ENCODE measurements at regions not wholly inside any gene's neighbourhood (a gene's known extent, or its start where the extent isn't known, plus 50 kb on each side); places are given as distances from the start of the nearest gene placed in this dataset.

DNA sequence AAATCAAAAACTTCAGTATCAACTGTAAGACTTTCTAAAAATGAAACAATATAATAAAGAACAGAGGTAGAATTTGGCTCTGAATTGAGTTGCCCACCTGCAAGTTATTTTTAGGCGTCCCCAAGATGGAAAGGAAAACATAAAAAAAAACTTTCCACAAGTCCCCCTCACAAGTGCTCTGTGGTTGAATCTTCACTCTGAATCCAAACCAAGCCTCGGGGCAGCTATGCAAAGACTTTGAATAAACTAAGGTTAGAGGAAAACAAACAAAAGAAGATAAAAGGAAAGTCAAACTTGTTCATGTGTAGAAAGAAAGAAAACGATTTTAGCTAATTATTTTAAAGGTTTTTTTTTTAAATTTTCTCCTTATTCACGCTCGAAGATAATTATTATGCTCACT is 372.4 kb upstream of the SLIT2 start:
- no peak for DNase-seq

DNA sequence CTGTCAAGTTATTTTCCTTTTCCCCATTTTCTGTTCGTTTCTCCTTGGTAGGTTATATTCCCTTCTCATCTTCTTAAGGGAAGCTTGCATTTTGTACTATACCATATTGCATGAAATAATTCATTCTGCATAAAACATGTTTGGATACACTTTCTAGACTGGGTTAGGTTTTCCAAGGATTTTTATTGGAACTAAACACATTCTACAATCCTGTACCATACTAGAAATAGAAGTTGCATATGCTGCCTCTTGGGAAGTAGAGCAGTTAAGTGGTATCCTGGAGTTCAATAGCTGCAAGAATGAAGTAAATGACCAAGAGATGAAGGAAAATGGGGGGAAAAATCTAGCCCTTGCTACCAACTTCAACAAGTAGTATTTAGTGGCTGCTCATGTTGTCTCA is 393.7 kb upstream of the SLIT2 start:
- DNase-seq, result no peak

DNA sequence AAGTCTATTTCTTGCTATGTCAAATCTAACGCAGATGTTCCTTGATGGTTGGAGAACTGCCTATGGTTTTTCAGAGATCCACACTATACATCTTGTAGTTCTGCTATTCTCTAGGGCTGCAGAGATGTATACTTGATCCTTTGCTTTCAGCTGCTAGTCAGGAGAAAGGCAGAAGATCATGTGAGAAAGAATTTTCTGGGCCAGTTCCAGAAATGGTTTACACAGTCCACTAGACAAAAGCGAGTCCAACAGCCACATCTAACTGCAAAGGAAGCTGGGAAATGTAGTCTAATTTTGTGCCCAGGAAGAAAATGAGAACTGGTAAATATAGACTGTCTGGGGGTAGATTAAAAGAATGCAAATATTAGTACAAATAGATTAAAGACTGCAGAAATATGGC is 394.3 kb upstream of the SLIT2 start:
- DNase-seq, result no peak

DNA sequence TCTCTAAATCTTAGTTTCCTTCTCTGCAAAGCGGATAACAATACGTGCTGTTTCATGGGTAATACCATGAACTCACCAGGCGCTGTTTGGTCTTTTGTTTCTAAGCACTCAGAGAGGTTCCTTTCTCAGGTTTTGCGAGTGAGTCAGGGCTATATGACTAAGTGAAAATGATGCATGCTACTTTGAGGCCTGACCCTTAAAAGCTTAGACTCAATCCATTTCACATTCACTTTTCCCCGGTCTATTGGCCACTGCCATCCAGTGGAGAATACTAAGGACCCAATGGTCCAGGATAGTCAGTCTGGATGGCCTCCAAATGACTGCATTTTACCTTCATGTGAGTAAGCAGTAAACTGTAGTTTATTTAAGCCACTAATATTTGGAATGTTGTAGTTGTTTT is 400.8 kb upstream of the SLIT2 start:
- no peak for DNase-seq

DNA sequence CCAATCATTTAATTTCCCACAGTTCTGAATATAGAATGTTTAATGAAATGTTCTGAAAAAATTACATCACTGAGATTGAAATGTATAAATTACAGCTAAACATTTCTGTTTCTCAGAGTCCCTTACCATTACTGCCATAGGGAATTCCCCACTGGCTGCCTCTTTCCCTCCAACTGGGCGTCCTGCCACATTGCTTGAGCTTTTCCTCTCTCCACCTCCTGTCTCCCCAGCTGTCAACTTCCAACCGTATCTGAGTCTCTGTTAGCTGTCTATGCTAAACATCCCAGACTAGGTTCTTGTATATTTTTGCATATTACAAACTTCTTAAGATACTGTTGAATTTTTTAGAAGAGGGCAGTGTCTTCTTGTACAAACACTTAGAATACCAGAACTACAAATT is 407.3 kb upstream of the SLIT2 start:
- DNase-seq, result no peak

DNA sequence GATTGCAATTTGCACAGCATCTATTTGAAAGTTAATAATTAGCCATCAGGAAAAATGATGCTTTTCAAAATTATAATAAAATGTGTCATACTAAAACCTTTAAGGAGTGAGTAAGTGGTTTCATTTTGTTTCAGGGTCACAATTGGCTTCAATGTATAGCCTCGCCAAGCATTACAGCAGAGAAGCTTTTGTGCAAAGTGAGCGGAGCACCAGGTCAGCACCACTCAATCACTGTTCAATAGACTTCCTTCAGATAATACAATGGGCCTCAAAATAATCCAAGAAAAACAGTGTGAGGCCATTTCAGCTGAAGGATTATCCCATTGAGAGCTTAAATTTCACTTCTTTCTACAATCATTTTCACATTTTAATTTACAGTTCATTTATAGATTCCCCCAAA is 409.2 kb upstream of the SLIT2 start:
- DNase-seq, result no peak

DNA sequence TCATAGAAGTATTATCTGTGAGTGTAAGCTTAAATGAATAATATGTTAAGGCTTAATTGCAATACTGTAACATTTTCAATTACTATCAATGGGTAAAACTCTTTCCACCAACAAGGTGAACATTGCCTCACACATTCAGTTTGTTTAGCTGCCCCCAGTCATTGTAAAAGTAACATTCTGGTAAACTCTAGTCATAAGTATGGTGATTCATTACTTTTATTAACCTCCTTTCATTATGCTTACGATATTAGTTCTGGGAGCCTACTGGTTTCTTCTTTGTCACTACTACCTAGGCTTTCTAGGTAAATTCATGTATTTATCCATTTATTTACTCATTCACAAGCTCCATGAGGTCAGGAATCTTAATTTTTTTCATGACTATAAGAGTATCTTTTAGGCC is 412.8 kb upstream of the SLIT2 start:
- no peak for DNase-seq

DNA sequence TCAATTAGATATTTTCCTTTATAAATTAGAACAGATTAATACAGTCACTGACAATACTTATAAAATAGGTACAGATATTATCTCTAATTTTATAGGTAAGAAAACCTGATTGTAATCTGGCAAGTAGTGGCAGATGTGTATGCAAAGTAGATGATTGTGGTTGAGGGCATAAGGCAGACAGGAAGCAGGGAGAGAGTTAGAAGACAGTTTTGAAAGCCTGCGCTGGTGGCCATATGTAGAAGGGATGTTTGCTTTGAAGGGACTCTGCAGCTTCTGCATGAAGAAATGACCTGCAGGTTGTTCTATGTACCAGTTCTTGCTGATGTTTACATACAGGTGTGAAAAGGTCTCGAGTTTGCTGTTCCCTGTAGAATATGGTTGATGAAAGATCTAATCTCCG is 416.3 kb upstream of the SLIT2 start:
- no peak for DNase-seq

DNA sequence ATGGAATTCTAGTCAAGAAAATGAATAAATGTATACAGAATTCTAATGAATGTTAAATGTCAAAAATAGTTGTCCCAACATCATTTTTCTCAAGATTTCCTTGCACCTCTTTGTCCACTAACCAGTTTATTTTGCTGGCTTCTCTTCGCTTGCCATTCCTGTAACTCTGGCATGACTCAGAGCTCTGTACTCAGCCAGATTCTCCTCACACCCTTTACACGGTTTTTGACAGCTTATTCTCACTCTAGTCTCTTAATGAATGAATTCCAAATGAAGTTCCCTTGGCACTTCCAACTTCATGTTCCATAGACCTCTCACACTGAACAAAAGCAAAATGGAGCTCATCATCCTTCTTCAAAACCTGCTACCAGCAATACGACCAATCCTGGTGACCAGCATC is 419.3 kb upstream of the SLIT2 start:
- no peak for DNase-seq

DNA sequence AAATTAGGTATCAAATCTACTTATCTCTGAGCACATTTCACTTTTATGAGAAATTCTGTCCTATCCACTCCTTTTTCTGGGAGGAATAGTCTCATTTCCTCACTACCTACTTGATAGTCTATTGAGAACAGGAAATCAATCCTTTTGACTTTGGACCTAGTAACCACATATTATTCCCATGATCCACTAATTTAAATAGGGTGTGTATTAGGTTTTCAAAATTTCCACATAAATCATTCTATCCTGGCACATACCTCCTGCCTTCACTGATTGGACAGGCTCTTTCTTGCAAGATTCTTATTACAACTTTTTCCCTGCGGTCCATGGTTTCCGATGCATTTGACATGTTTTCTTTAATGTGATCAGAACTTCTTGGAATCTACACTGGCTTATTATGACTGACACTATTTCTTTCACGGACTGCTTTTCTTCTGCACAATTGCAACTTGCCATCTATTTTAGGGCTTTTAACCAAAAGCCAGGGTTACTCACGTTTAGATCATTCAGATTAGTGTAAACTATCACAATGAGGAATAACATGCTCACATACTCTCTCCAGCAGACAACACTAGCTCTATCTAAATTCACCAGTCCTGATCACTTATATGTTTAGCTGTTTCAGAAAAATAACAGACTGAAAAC is 419.9 kb upstream of the SLIT2 start:
- DNase-seq, result no peak

DNA sequence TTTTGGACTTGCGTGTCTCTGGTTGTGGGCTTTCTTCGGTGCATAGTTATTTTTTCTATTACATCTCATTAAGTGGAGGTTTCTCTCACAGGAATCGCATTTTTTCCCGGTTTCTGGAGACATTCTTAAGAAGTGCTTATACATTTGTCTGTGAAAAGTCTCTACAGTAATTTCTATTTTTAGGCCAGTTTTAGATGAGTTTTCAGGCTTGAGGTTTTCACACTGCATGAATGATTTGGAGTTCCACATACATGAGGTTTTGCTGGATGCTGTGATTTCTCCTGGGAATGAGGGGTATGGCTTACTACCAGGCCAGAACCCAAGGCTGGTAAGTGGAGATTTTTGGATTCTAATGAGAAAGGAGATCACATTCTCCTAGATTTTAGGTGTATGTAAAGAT is 422.6 kb upstream of the SLIT2 start:
- DNase-seq, result no peak

DNA sequence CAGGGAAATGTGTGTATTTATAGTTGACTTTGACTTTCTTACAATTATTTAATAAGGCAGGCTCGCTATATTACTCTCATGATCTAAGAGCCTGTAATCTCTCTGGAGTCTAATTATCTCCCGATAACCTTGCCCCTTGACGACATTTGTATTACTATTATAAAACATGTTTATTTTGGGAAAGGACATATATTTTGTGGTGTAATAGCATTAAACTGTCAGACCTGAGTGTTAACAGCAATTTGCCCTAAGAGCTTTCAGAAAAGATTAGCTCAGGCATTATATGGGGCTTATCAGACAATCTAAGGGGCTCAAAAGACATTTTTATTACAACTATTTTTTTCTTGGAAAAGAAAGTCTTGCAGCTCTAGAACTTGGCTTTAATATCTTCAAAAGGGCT is 427.9 kb upstream of the SLIT2 start:
- DNase-seq, result no peak

DNA sequence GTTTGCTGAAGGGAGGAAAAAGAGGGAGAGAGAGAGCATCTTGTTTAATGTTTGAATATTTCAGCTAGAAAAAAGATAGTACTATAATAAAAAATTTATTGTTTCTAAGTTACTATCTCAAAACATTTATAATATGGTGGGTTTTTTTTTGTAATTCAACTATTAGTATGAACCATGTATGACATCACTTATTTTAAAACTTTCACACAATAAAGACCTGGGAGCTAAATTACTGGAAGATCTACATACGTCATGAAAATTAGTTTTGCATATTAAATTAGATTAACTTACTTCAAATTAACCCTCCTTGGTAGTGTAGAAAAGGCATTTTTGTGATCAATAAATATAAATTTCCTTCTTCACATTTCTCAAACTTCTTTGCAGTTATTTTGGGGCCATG is 432.0 kb upstream of the SLIT2 start:
- no peak for DNase-seq

DNA sequence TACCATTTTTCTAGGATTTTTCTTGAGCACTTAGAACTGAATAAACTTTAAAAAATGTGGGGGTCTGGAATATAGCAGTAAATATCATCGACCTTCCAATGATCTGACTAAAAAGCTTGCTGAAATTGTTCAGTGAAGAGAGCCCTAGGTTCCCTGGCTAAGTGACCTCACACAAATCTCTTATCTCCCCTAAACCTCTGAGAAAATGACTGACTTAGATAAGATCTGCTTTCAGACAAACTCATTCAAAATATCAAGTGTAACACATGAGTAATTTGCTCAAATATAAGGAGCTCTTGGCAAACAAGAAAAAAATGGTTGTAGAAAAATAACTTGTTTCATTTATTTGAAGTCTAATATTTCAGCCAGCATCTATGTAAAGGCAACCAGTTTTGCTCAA is 441.7 kb upstream of the SLIT2 start:
- no peak for DNase-seq

DNA sequence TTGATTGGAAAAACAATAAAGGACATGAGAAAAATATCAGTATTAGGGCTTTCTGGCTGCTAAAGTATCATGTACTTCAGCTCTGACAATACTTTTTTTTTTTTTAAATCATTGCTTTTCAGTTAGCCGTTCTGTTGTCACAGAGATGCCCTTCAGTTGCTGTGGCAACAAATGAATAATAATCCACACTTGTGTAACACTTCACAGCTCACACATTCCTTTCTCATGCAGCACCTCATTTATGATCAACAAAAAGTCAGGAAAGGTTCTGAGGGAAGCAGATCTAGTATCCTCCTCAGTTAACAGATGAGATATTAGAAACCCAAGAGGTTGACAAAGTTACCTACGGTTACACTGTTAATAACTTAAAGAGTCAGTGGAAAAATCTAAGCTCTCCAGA is 444.2 kb upstream of the SLIT2 start:
- DNase-seq, result no peak

DNA sequence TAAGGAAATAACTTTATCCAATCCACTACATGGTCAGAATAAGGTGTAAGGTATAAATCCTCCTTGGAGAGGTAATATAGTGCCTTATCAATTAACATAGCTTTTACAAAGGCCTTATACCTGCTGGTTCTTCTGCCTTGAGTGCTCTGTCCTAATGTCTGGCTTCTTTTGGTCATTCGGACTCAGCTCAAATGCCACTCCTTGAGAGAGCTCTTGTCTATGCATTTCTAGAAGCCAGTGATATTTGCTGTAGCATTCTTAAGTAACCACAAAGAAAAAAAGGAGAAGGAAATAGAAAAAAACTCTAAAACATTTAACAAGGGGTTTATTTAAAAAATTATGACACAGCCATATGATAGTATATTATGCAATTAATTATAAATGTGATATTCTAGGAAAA is 444.8 kb upstream of the SLIT2 start:
- DNase-seq, result peak in 1 of 2 experiments; percentile 9

DNA sequence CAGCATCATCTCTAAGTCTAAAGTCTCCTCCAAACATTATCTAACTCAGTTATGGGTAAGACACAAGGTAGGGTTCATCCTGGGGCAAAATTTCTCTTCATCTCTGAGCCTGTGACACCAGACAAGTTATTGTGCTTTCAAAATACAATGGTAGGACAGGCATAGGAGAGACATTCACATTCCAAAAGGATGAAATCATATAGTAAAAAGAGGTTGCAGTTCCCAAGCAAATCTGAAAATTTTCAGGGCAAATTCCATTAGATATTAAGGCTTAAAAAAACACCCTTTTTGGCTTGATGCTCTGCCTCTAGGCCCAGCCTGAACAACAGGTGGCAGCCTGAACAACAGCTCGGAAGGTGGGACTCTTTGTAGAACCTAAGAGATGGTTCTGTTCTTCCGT is 448.3 kb upstream of the SLIT2 start:
- DNase-seq, result no peak

DNA sequence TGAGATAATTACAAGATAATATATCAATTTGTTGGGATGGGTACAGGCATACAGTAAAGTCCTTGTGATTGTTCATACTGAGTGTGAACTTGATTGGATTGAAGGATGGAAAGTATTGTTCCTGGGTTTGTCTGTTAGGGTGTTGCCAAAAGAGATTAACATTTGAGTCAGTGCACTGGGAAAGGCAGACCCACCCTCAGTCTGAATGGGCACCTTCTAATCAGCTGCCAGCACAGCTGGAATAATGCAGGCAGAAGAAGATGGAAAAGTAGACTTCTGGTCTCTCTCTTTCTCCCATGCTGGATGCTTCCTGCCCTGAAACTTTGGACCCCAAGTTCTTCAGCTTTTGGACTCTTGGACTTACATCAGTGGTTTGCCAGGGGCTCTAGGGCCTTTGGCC is 457.9 kb upstream of the SLIT2 start:
- DNase-seq, result no peak

DNA sequence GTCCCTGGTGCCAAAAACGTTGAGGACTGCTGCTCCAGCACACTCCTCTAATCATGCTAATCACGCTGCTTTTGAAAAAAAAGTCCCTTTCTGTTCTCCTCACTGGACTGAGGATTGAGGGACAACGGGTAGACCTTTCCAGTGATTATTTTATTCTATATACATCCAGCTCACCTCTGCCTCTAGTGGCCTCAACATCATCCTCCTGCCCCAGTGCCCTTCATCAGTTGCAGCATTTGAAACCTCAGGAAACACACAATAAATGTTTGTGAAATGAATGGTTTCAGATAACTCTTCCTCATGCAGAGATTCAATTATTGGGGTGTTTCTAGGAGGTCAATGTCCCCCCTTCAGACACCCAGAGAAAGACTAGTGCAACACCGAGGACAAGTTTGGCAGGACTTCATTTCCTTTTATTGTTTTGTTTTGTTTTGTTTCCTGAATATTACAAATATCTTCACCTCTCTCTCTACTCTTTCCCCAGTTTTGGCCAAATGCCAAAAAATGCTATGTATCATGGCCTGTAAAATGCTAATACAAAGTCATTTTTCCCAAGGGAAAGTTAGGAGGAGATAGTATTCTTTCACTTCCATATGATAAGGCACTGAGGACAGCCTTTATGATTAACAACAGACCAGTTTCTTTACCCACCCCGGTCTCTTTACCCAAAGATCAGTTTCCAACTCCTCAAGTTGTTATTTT is 460.1 kb upstream of the SLIT2 start:
- DNase-seq, result no peak

DNA sequence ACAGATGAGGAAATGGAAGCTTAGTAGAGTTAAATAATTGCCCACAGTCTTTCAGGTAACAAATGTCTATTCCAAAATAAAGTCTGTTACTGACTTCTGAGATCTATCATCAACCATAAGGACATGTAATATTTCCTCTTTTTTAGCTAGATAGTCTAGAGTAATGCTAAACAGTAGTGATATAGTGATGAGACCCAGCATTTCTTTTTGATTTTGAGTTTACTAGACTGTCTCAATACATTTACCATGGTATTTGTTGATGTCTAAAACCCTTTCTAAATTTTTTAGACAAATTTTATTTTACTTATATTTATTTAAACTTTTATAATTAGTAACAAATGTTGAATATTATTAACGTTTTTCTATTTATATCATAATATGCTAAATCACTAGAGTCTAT is 465.1 kb upstream of the SLIT2 start:
- no peak for DNase-seq

DNA sequence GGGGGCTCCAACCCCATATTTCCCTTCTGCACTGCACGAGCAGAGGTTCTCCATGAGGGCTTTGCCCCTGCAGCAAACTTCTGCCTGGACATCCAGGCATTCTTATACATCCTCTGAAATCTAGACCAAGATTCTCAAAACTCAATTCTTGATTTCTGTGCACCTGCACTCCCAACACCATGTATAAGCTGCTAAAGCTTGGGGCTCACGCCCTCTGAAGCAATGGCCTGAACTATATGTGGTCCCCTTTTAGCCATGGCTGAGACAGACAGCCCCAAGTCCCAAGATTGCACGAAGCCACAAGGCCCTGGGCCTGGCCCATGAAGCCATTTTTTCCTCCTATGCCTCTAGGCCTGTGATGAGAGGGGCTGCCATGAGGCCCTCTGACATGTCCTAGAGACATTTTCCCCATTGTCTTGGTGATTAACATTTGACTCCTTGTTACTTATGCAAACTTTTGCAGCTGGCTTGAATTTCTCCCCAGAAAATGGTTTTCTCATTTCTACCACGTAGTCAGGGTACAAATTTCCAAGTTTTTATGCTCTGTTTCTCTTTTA is 468.0 kb upstream of the SLIT2 start:
- DNase-seq, result no peak

DNA sequence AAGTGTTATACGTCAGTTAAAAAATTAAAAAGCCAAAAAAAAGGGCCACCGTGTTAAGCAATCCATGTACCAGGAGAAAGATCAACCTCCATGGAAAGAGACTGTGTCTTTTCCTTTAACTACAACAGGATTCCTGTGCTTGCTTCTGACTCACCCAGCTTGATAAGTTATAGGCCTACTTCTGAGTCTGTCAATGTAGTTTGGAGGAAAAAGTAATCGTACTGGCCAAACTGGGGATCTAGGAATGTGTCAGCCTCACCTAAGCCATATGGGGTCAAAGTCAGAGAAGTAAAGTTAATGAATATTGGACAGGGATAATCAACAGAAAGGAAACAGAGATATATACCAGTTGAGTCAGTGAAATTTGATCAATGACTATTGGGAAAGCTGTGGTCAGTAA is 470.8 kb upstream of the SLIT2 start:
- no peak for DNase-seq

DNA sequence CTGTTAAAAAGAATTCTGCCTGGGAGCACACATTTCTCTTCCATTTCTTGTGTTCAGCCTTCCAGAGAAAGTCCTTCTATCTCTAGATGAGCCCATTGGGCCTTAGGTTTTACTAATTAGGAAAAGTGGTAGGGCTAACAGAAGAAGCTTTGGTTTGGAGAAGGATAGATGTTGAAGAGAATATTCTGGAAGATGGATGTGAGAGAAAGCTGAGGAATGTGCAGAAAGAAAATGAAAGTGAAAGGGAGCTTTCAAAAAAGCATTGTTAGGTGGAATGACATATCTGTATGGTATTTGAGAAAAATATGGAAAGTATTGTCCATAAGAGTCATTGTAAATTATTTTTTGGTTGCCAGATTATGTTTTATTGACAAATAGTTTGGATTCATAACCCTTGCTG is 474.8 kb upstream of the SLIT2 start:
- DNase-seq, result no peak

DNA sequence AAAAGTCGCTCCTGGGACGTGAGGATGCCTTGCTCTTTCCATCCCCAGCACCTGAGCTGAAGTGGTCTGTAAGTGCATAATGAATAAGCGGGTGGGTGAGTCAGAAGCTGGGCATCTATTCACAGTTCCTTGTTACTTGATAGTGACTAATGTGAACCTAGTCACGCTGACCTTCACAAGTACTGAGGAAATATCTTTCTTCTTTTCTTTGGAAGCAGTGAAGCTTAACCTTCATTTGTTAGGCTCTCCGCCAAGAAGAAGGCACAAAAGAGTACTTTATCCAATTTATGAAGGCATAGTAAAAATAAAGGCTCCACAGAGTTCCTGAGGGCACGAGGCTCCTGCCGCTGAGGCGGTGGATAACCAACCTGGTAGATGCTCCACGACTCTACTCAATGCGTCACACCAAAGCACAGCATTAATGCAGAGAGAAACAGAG is 475.7 kb upstream of the SLIT2 start:
- DNase-seq, result no peak

DNA sequence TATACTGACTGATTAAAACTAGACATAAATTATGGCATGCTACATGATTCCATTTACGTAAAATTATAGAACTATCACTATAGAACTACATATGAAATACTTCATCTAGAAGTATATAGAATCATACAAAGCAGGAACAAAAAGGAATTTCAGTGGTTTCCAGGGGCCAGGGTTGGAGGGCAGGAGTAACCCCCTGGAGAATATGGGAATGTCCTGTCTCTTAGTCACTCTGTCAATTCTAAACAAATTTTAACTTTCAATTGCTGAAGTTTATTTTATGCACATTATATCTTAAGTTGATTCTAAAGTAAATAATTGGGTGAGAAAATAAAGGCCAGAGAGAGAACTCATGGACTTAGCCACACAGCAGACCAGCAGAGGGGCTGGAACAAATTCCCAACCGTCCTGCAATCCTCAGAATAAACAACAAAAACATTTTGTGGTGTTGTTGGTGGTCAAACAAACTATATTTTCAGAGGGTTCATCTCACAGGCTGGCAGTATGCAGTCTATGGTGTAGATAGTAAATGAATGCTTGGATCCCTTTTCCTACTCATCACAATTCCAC is 476.9 kb upstream of the SLIT2 start:
- no peak for DNase-seq
